Stomach smooth muscle (tissue), 2 donors: ENCODE measurements at regions not wholly inside any gene's neighbourhood (a gene's known extent, or its start where the extent isn't known, plus 50 kb on each side); places are given as distances from the start of the nearest gene placed in this dataset.
"Not testable (repeated sequence)": the region's sequence is repeated elsewhere in the genome, so short reads cannot be mapped to it uniquely, and the experiment has no call there.

Experiments used
- H3K27ac ChIP-seq: one replicate; pipeline ENCODE4 v1.7.0; 2013; ENCODE audit warnings: mild to moderate bottlenecking, low read length, inconsistent platforms
- H3K27me3 ChIP-seq, 2 donors: one replicate each; pipeline ENCODE4 v1.7.0; 2013; ENCODE audit warnings: low read length in 2 of 2; ENCODE audit not compliant: insufficient read depth in 2 of 2, control insufficient read depth in 1 of 2
- H3K36me3 ChIP-seq, 2 donors: one replicate each; pipeline ENCODE4 v1.7.0; 2013; ENCODE audit warnings: low read length in 2 of 2; ENCODE audit not compliant: control insufficient read depth in 2 of 2, insufficient read depth in 2 of 2
- H3K4me1 ChIP-seq: one replicate; pipeline ENCODE4 v1.7.0; 2013; ENCODE audit warnings: low read length; ENCODE audit not compliant: control insufficient read depth, insufficient read depth
- H3K4me3 ChIP-seq, 2 donors: one replicate each; pipeline ENCODE4 v1.7.0; 2013; ENCODE audit warnings: low read length in 2 of 2
- H3K9ac ChIP-seq, 2 donors: one replicate each; pipeline ENCODE4 v1.7.0; 2013; ENCODE audit warnings: low read length in 2 of 2, mild to moderate bottlenecking in 1 of 2
- H3K9me3 ChIP-seq, 2 donors: one replicate each; pipeline ENCODE4 v1.7.0; 2013; ENCODE audit warnings: low read length in 2 of 2; ENCODE audit not compliant: control insufficient read depth in 2 of 2
- donor health status: healthy.
- donor health status: Pancreatic carcinoma.

GRCh38 chr16:26447570-26447969 is 619.2 kb upstream of the C16orf82 start:
- no peaks in the 10 kb centered on the region for H3K9me3 ChIP-seq
- no peak overlapping the region for H3K27ac ChIP-seq
- H3K9ac ChIP-seq, result no peak overlapping the region
- H3K4me3 ChIP-seq, result no peak overlapping the region
- H3K27me3 ChIP-seq, result no peaks in the 10 kb centered on the region
- no peaks in the 10 kb centered on the region for H3K36me3 ChIP-seq
- no peaks in the 10 kb centered on the region for H3K4me1 ChIP-seq

GRCh38 chr16:26453215-26453614 is 613.5 kb upstream of the C16orf82 start:
- H3K27me3 ChIP-seq, result no peaks in the 10 kb centered on the region
- H3K9me3 ChIP-seq, result peaks cover 0 to 3% of the 10 kb centered on the region in 2 donors
- H3K9ac ChIP-seq, result no peak overlapping the region
- no peak overlapping the region for H3K4me3 ChIP-seq
- no peaks in the 10 kb centered on the region for H3K36me3 ChIP-seq
- H3K4me1 ChIP-seq, result no peaks in the 10 kb centered on the region
- H3K27ac ChIP-seq, result no peak overlapping the region

GRCh38 chr16:26454102-26454501 is 612.6 kb upstream of the C16orf82 start:
- peaks cover 0 to 3% of the 10 kb centered on the region in 2 donors for H3K9me3 ChIP-seq
- H3K36me3 ChIP-seq, result no peaks in the 10 kb centered on the region
- H3K4me3 ChIP-seq, result no peak overlapping the region
- H3K27ac ChIP-seq, result no peak overlapping the region
- no peaks in the 10 kb centered on the region for H3K27me3 ChIP-seq
- H3K4me1 ChIP-seq, result no peaks in the 10 kb centered on the region
- H3K9ac ChIP-seq, result no peak overlapping the region

- no peak overlapping the region for H3K4me3 ChIP-seq
- H3K27me3 ChIP-seq, result no peaks in the 10 kb centered on the region
- no peak overlapping the region for H3K27ac ChIP-seq
- H3K4me1 ChIP-seq, result no peaks in the 10 kb centered on the region
- H3K9me3 ChIP-seq, result peaks cover 0 to 3% of the 10 kb centered on the region in 2 donors
- no peaks in the 10 kb centered on the region for H3K36me3 ChIP-seq
- H3K9ac ChIP-seq, result no peak overlapping the region
These were observed 610.7 kb upstream of the C16orf82 start for GRCh38 chr16:26456074-26456473.

- H3K27ac ChIP-seq, result no peak overlapping the region
- no peak overlapping the region for H3K9ac ChIP-seq
- H3K9me3 ChIP-seq, result peaks cover 0 to 3% of the 10 kb centered on the region in 2 donors
- H3K27me3 ChIP-seq, result no peaks in the 10 kb centered on the region
- no peak overlapping the region for H3K4me3 ChIP-seq
- no peaks in the 10 kb centered on the region for H3K4me1 ChIP-seq
- no peaks in the 10 kb centered on the region for H3K36me3 ChIP-seq
These were observed 609.6 kb upstream of the C16orf82 start for GRCh38 chr16:26457095-26457494.

GRCh38 chr16:26457882-26458281 is 608.8 kb upstream of the C16orf82 start:
- Histone ChIP-seq H3K36me3 (no peaks in the 10 kb centered on the region), H3K4me1 (no peaks in the 10 kb centered on the region), H3K9ac (no peak overlapping the region), H3K9me3 (peaks cover 0 to 3% of the 10 kb centered on the region in 2 donors), H3K4me3 (no peak overlapping the region), H3K27me3 (no peaks in the 10 kb centered on the region), H3K27ac (no peak overlapping the region)

- H3K27ac ChIP-seq, result no peak overlapping the region
- no peaks in the 10 kb centered on the region for H3K4me1 ChIP-seq
- no peak overlapping the region for H3K4me3 ChIP-seq
- H3K36me3 ChIP-seq, result no peaks in the 10 kb centered on the region
- peaks cover 0 to 2% of the 10 kb centered on the region in 2 donors for H3K9me3 ChIP-seq
- H3K9ac ChIP-seq, result no peak overlapping the region
- no peaks in the 10 kb centered on the region for H3K27me3 ChIP-seq
These were observed 602.0 kb upstream of the C16orf82 start for GRCh38 chr16:26464576-26465266.

- H3K4me1 ChIP-seq, result not testable (repeated sequence)
These were observed 592.3 kb upstream of the C16orf82 start for GRCh38 chr16:26474405-26474804.

GRCh38 chr16:26475596-26475995 is 591.1 kb upstream of the C16orf82 start:
- peaks cover 0 to 2% of the 10 kb centered on the region in 2 donors for H3K9me3 ChIP-seq
- H3K27me3 ChIP-seq, result no peaks in the 10 kb centered on the region
- H3K9ac ChIP-seq, result no peak overlapping the region
- H3K4me3 ChIP-seq, result no peak overlapping the region
- no peaks in the 10 kb centered on the region for H3K36me3 ChIP-seq
- no peak overlapping the region for H3K27ac ChIP-seq
- no peaks in the 10 kb centered on the region for H3K4me1 ChIP-seq

More at GRCh38 chr16:26474405-26474804, 592.3 kb upstream of the C16orf82 start:
- H3K4me3 ChIP-seq, H3K9me3 ChIP-seq, H3K27me3 ChIP-seq, H3K9ac ChIP-seq, H3K27ac ChIP-seq, H3K36me3 ChIP-seq: not testable (repeated sequence)

GRCh38 chr16:26491101-26491670 is 575.5 kb upstream of the C16orf82 start:
- no peak overlapping the region for H3K27ac ChIP-seq
- no peaks in the 10 kb centered on the region for H3K9me3 ChIP-seq
- H3K27me3 ChIP-seq, result no peaks in the 10 kb centered on the region
- H3K9ac ChIP-seq, result no peak overlapping the region
- no peak overlapping the region for H3K4me3 ChIP-seq
- H3K4me1 ChIP-seq, result no peaks in the 10 kb centered on the region
- no peaks in the 10 kb centered on the region for H3K36me3 ChIP-seq

GRCh38 chr16:26491962-26492361 is 574.8 kb upstream of the C16orf82 start:
- no peak overlapping the region for H3K4me3 ChIP-seq
- no peaks in the 10 kb centered on the region for H3K27me3 ChIP-seq
- no peaks in the 10 kb centered on the region for H3K9me3 ChIP-seq
- H3K36me3 ChIP-seq, result no peaks in the 10 kb centered on the region
- no peak overlapping the region for H3K9ac ChIP-seq
- no peak overlapping the region for H3K27ac ChIP-seq
- H3K4me1 ChIP-seq, result no peaks in the 10 kb centered on the region
